Neural cell (in vitro differentiated cells): ENCODE measurements at regions not wholly inside any gene's neighbourhood (a gene's known extent, or its start where the extent isn't known, plus 50 kb on each side); places are given as distances from the start of the nearest gene placed in this dataset.

ENCODE experiments used
- EP300 ChIP-seq: fragments of 450-650 bp; conservative IDR thresholded peaks from 2 replicates; pipeline ENCODE4 v1.6.1; 2014; ENCODE audit warnings: antibody characterized with exemption, mild to moderate bottlenecking, moderate library complexity; ENCODE audit not compliant: poor library complexity, severe bottlenecking
- EZH2 ChIP-seq: fragments of 200-600, 300-800 bp; shearing (Covaris generic), sonication (generic); IDR thresholded peaks from 2 replicates; pipeline ENCODE4 v1.6.1; 2014; ENCODE audit warnings: antibody characterized with exemption, low read length, borderline replicate concordance, mild to moderate bottlenecking; ENCODE audit not compliant: insufficient read depth, poor library complexity, severe bottlenecking
- TF ChIP-seq, protein P1 (sequence below): fragments of 450-650 bp; IDR thresholded peaks from 2 replicates; pipeline ENCODE4 v1.5.1; 2014; ENCODE audit warnings: antibody characterized with exemption, mild to moderate bottlenecking, moderate library complexity; ENCODE audit not compliant: poor library complexity, severe bottlenecking

- TF ChIP-seq EP300 (no peak), EZH2 (no peak)
- TF ChIP-seq, protein P1, sequence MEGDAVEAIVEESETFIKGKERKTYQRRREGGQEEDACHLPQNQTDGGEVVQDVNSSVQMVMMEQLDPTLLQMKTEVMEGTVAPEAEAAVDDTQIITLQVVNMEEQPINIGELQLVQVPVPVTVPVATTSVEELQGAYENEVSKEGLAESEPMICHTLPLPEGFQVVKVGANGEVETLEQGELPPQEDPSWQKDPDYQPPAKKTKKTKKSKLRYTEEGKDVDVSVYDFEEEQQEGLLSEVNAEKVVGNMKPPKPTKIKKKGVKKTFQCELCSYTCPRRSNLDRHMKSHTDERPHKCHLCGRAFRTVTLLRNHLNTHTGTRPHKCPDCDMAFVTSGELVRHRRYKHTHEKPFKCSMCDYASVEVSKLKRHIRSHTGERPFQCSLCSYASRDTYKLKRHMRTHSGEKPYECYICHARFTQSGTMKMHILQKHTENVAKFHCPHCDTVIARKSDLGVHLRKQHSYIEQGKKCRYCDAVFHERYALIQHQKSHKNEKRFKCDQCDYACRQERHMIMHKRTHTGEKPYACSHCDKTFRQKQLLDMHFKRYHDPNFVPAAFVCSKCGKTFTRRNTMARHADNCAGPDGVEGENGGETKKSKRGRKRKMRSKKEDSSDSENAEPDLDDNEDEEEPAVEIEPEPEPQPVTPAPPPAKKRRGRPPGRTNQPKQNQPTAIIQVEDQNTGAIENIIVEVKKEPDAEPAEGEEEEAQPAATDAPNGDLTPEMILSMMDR: no peak
Observed at GRCh38 chr4:72843466-72843865, 226.1 kb downstream of the COX18 start.
